Upper lobe of left lung (tissue), 4 donors: ENCODE measurements at regions not wholly inside any gene's neighbourhood (a gene's known extent, or its start where the extent isn't known, plus 50 kb on each side); places are given as distances from the start of the nearest gene placed in this dataset.

Source experiments
- EP300 ChIP-seq, 4 donors: sonication (generic); formaldehyde crosslinking; IDR thresholded peaks; one replicate each; pipeline ENCODE4 v1.5.1; 2017; ENCODE audit warnings: antibody characterized with exemption in 4 of 4, control low read depth in 2 of 4
- POLR2A ChIP-seq, 4 donors: fragments of 450-650 bp; IDR thresholded peaks; one replicate each; pipeline ENCODE4 v1.5.1; 2016 to 2017; ENCODE audit warnings: antibody characterized with exemption in 4 of 4, mild to moderate bottlenecking in 2 of 4
- POLR2AphosphoS5 ChIP-seq, 2 donors: sonication (generic); formaldehyde crosslinking; IDR thresholded peaks; one replicate each; pipeline ENCODE4 v1.5.1; 2017; ENCODE audit warnings: antibody characterized with exemption in 2 of 2
- TF ChIP-seq, protein P1 (sequence below), 6 experiments: fragments of 450-650 bp in 4 of 6; fragments of 200-600 bp in 2 of 6; sonication (generic) in 2 of 6; IDR thresholded peaks; one replicate each; pipeline ENCODE4 v1.5.1; 2016 to 2019; ENCODE audit warnings: antibody characterized with exemption in 6 of 6

DNA sequence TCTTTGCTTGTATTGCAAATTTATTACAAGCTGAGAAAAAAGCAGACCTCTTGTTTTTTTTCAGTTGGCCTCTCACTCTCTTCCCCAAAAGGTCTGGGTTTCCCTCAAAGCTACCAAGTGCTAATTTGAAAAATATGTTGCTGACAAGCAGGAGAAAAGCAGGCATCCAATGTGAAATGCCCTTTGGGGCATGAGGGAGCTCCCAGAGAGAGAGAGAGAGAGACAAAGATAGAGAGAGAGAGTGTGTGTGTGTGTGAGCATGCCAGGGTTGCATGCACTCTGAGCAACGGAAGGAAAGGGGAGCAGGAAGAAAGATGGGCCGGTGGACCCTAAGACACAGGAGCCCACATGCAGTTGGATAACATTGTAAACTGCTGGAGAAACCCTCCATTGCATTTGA is 358.4 kb downstream of the TMEM38B start:
- TF ChIP-seq POLR2A (IDR thresholded peaks at IDR 0.05) (no peak), EP300 (IDR thresholded peaks at IDR 0.05) (no peak), POLR2AphosphoS5 (IDR thresholded peaks at IDR 0.05) (no peak)
- TF ChIP-seq, protein P1, sequence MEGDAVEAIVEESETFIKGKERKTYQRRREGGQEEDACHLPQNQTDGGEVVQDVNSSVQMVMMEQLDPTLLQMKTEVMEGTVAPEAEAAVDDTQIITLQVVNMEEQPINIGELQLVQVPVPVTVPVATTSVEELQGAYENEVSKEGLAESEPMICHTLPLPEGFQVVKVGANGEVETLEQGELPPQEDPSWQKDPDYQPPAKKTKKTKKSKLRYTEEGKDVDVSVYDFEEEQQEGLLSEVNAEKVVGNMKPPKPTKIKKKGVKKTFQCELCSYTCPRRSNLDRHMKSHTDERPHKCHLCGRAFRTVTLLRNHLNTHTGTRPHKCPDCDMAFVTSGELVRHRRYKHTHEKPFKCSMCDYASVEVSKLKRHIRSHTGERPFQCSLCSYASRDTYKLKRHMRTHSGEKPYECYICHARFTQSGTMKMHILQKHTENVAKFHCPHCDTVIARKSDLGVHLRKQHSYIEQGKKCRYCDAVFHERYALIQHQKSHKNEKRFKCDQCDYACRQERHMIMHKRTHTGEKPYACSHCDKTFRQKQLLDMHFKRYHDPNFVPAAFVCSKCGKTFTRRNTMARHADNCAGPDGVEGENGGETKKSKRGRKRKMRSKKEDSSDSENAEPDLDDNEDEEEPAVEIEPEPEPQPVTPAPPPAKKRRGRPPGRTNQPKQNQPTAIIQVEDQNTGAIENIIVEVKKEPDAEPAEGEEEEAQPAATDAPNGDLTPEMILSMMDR (IDR thresholded peaks at IDR 0.05): no peak
